ENCODE measurements at regions not wholly inside any gene's neighbourhood (a gene's known extent, or its start where the extent isn't known, plus 50 kb on each side); places are given as distances from the start of the nearest gene placed in this dataset.

- Histone ChIP-seq H3K27ac (no peak overlapping the region), H3K4me3 (no peak overlapping the region), H3K9me3 (peaks cover 0 to 4% of the 10 kb centered on the region in 2 donors), H3K27me3 (no peaks in the 10 kb centered on the region), H3K36me3 (no peaks in the 10 kb centered on the region), H3K4me1 (ENCODE audit: insufficient read depth) (no peaks in the 10 kb centered on the region)
- intact Hi-C loops (cut with DNase I), result no loop called here
- WGBS, 3 donors, result 84 to 90% (median 89%) methylated on average over 3 of the region's 3 CpGs
- TF ChIP-seq EP300 (IDR thresholded peaks at IDR 0.05) (no peak), POLR2A (IDR thresholded peaks at IDR 0.05) (no peak), CTCF (IDR thresholded peaks at IDR 0.05) (no peak)
- DNase-seq, result no peak
Observed at GRCh38 chr5:68932830-68933434, 160.9 kb upstream of the SLC30A5 start.

- TF ChIP-seq POLR2A (IDR thresholded peaks at IDR 0.05), result no peak
- TF ChIP-seq CTCF (IDR thresholded peaks at IDR 0.05), result no peak
- no peak for TF ChIP-seq EP300 (IDR thresholded peaks at IDR 0.05)
- no peaks in the 10 kb centered on the region for H3K9me3 ChIP-seq
- H3K27me3 ChIP-seq, result no peaks in the 10 kb centered on the region
- H3K4me1 ChIP-seq (ENCODE audit: insufficient read depth), result no peaks in the 10 kb centered on the region
- no peak for DNase-seq
- no peak overlapping the region for H3K4me3 ChIP-seq
- 69 to 96% (median 74%) methylated on average over 2 of the region's 2 CpGs for whole genome bisulfite sequencing, 3 donors
- no peak overlapping the region for H3K27ac ChIP-seq
- no peaks in the 10 kb centered on the region for H3K36me3 ChIP-seq
- intact Hi-C loops (cut with DNase I), result no loop called here
Observed at GRCh38 chr5:68942169-68942568, 151.6 kb upstream of the SLC30A5 start.

- H3K27me3 ChIP-seq, result no peaks in the 10 kb centered on the region
- H3K36me3 ChIP-seq, result no peaks in the 10 kb centered on the region
- H3K27ac ChIP-seq, result no peak overlapping the region
- 81 to 88% (median 86%) methylated on average over 3 of the region's 3 CpGs for WGBS, 3 donors
- intact Hi-C loops (cut with DNase I), result no loop called here
- no peak overlapping the region for H3K4me3 ChIP-seq
- peaks cover 5% of the 10 kb centered on the region for H3K4me1 ChIP-seq (ENCODE audit: insufficient read depth)
- DNase-seq, result no peak
- TF ChIP-seq POLR2A (IDR thresholded peaks at IDR 0.05) (no peak), EP300 (IDR thresholded peaks at IDR 0.05) (no peak), CTCF (IDR thresholded peaks at IDR 0.05) (no peak)
- no peaks in the 10 kb centered on the region for H3K9me3 ChIP-seq
Observed at GRCh38 chr5:68946728-68947127, 147.1 kb upstream of the SLC30A5 start.

GRCh38 chr5:68947986-68948385, 145.8 kb upstream of the SLC30A5 start:
- DNase-seq, result no peak
- H3K27me3 ChIP-seq, result no peaks in the 10 kb centered on the region
- no peak overlapping the region for H3K27ac ChIP-seq
- H3K4me1 ChIP-seq (ENCODE audit: insufficient read depth), result peaks cover 7% of the 10 kb centered on the region
- intact Hi-C loops (cut with DNase I), result no loop called here
- TF ChIP-seq EP300 (IDR thresholded peaks at IDR 0.05), result no peak
- no peak for TF ChIP-seq POLR2A (IDR thresholded peaks at IDR 0.05)
- no peak for TF ChIP-seq CTCF (IDR thresholded peaks at IDR 0.05)
- 90 to 92% (median 91%) methylated on average over 2 of the region's 2 CpGs for WGBS, 3 donors
- no peaks in the 10 kb centered on the region for H3K36me3 ChIP-seq
- no peak overlapping the region for H3K4me3 ChIP-seq
- no peaks in the 10 kb centered on the region for H3K9me3 ChIP-seq

Data from ovary (tissue), 7 donors.